SU-DHL-6 (cell line): ENCODE measurements at regions not wholly inside any gene's neighbourhood (a gene's known extent, or its start where the extent isn't known, plus 50 kb on each side); places are given as distances from the start of the nearest gene placed in this dataset.

Source experiments
- CTCF ChIP-seq: fragments of 200-600 bp; sonication (generic); IDR thresholded peaks from one replicate; pipeline ENCODE4 v1.5.1; 2017; ENCODE audit warnings: antibody characterized with exemption, mild to moderate bottlenecking, low read length, moderate library complexity; ENCODE audit not compliant: insufficient read depth, poor library complexity, severe bottlenecking
- EZH2phosphoT487 ChIP-seq: fragments of 200-600 bp; sonication (generic), shearing (Covaris generic); conservative IDR thresholded peaks from 2 replicates; pipeline ENCODE4 v1.6.1; 2018; ENCODE audit warnings: mild to moderate bottlenecking, antibody characterized with exemption, low read length, moderate library complexity, mixed read lengths

GRCh38 chr6:86526238-86526637 is 411.1 kb upstream of the HTR1E start:
- TF ChIP-seq CTCF (no peak), EZH2phosphoT487 (no peak)
